ENCODE measurements at regions not wholly inside any gene's neighbourhood (a gene's known extent, or its start where the extent isn't known, plus 50 kb on each side); places are given as distances from the start of the nearest gene placed in this dataset.
A peak's percentile ranks its signal among the peaks of the same experiment; 100 is the strongest.

- no peak overlapping the region for H3K4me3 ChIP-seq (ENCODE audit: low read length in 2 of 2)
- peaks cover 0 to 7% of the 10 kb centered on the region in 2 donors for H3K4me1 ChIP-seq (ENCODE audit: control insufficient read depth in 2 of 2, insufficient read depth in 1 of 2, low read depth in 1 of 2, low read length in 2 of 2)
- no peak overlapping the region for H2BK12ac ChIP-seq (ENCODE audit: low read length)
- H3K9me3 ChIP-seq (replicated peaks in 1 of 2; ENCODE audit: control insufficient read depth in 2 of 2, insufficient read depth in 1 of 2, low read depth in 1 of 2, low read length in 2 of 2) = no peaks in the 10 kb centered on the region
- H3K79me1 ChIP-seq (ENCODE audit: low read depth, low read length) = no peaks in the 10 kb centered on the region
- no peak overlapping the region for H4K8ac ChIP-seq (ENCODE audit: low read depth, low read length)
- no peak overlapping the region for H3K27ac ChIP-seq (replicated peaks; ENCODE audit: low read length)
- H2AK5ac ChIP-seq (ENCODE audit: low read depth, low read length) = no peak overlapping the region
- H2BK5ac ChIP-seq (ENCODE audit: low read length) = no peak overlapping the region
- H3K4me2 ChIP-seq (ENCODE audit: insufficient read depth, low read length, poor library complexity, severe bottlenecking) = no peak overlapping the region
- no CpG with 5 or more reads among the region's 3 CpGs for WGBS, 2 donors (ENCODE audit: extremely low coverage in 2 of 2, insufficient read length in 2 of 2, insufficient replicate concordance in 1 of 2)
- H3K23ac ChIP-seq (ENCODE audit: low read depth, low read length, poor library complexity) = peak overlapping the region; percentile 9
- H3K27me3 ChIP-seq (ENCODE audit: control insufficient read depth in 3 of 3, insufficient read depth in 3 of 3, low read depth in 1 of 3, low read length in 3 of 3) = no peaks in the 10 kb centered on the region
- H2AFZ ChIP-seq (ENCODE audit: low read length) = no peak overlapping the region
- DNase-seq (ENCODE audit: low spot score) = no peak
- no peak overlapping the region for H3K14ac ChIP-seq (ENCODE audit: low read length)
- no peak overlapping the region for H3K9ac ChIP-seq (ENCODE audit: low read depth, low read length, poor library complexity)
- H4K91ac ChIP-seq (ENCODE audit: low read depth, low read length, poor library complexity) = no peak overlapping the region
- no peak overlapping the region for H3K18ac ChIP-seq (ENCODE audit: low read length)
- no peak overlapping the region for H3K4ac ChIP-seq (ENCODE audit: low read length)
- no peak overlapping the region for H2BK120ac ChIP-seq (ENCODE audit: low read depth, low read length)
- no peak overlapping the region for H2BK15ac ChIP-seq (ENCODE audit: low read length)
- no peaks in the 10 kb centered on the region for H3K36me3 ChIP-seq (replicated peaks in 1 of 2; ENCODE audit: control insufficient read depth in 2 of 2, insufficient read depth in 2 of 2, low read length in 2 of 2)
Observed at GRCh38 chr20:60255415-60255814, 297.2 kb downstream of the CDH26 start.

- Histone ChIP-seq H3K27ac (replicated peaks; ENCODE audit: low read length) (no peak overlapping the region), H3K36me3 (replicated peaks in 1 of 2; ENCODE audit: control insufficient read depth in 2 of 2, insufficient read depth in 2 of 2, low read length in 2 of 2) (no peaks in the 10 kb centered on the region), H3K14ac (ENCODE audit: low read length) (no peak overlapping the region), H3K9me3 (replicated peaks in 1 of 2; ENCODE audit: control insufficient read depth in 2 of 2, insufficient read depth in 1 of 2, low read depth in 1 of 2, low read length in 2 of 2) (no peaks in the 10 kb centered on the region), H4K91ac (ENCODE audit: low read depth, low read length, poor library complexity) (no peak overlapping the region), H2AK5ac (ENCODE audit: low read depth, low read length) (no peak overlapping the region), H3K23ac (ENCODE audit: low read depth, low read length, poor library complexity) (no peak overlapping the region), H3K4me3 (ENCODE audit: low read length in 2 of 2) (no peak overlapping the region), H3K27me3 (ENCODE audit: control insufficient read depth in 3 of 3, insufficient read depth in 3 of 3, low read depth in 1 of 3, low read length in 3 of 3) (no peaks in the 10 kb centered on the region), H2BK15ac (ENCODE audit: low read length) (no peak overlapping the region), H3K4ac (ENCODE audit: low read length) (no peak overlapping the region), H3K4me1 (ENCODE audit: control insufficient read depth in 2 of 2, insufficient read depth in 1 of 2, low read depth in 1 of 2, low read length in 2 of 2) (peaks cover 0 to 7% of the 10 kb centered on the region in 2 donors), H3K4me2 (ENCODE audit: insufficient read depth, low read length, poor library complexity, severe bottlenecking) (no peak overlapping the region), H2BK12ac (ENCODE audit: low read length) (no peak overlapping the region), H3K18ac (ENCODE audit: low read length) (no peak overlapping the region), H3K9ac (ENCODE audit: low read depth, low read length, poor library complexity) (no peak overlapping the region), H4K8ac (ENCODE audit: low read depth, low read length) (no peak overlapping the region), H3K79me1 (ENCODE audit: low read depth, low read length) (no peaks in the 10 kb centered on the region), H2BK5ac (ENCODE audit: low read length) (no peak overlapping the region), H2AFZ (ENCODE audit: low read length) (no peak overlapping the region), H2BK120ac (ENCODE audit: low read depth, low read length) (no peak overlapping the region)
- no CpG with 5 or more reads among the region's 6 CpGs for WGBS, 2 donors (ENCODE audit: extremely low coverage in 2 of 2, insufficient read length in 2 of 2, insufficient replicate concordance in 1 of 2)
- no peak for DNase-seq (ENCODE audit: low spot score)
Observed at GRCh38 chr20:60255866-60256265, 297.6 kb downstream of the CDH26 start.

- WGBS, 2 donors (ENCODE audit: extremely low coverage in 2 of 2, insufficient read length in 2 of 2, insufficient replicate concordance in 1 of 2) = no CpG with 5 or more reads among the region's 6 CpGs
- Histone ChIP-seq H3K4me3 (ENCODE audit: low read length in 2 of 2) (no peak overlapping the region), H2BK120ac (ENCODE audit: low read depth, low read length) (no peak overlapping the region), H3K4ac (ENCODE audit: low read length) (no peak overlapping the region), H3K9ac (ENCODE audit: low read depth, low read length, poor library complexity) (no peak overlapping the region), H3K27me3 (ENCODE audit: control insufficient read depth in 3 of 3, insufficient read depth in 3 of 3, low read depth in 1 of 3, low read length in 3 of 3) (no peaks in the 10 kb centered on the region), H2BK15ac (ENCODE audit: low read length) (no peak overlapping the region), H3K9me3 (replicated peaks in 1 of 2; ENCODE audit: control insufficient read depth in 2 of 2, insufficient read depth in 1 of 2, low read depth in 1 of 2, low read length in 2 of 2) (no peaks in the 10 kb centered on the region), H3K23ac (ENCODE audit: low read depth, low read length, poor library complexity) (no peak overlapping the region), H3K4me1 (ENCODE audit: control insufficient read depth in 2 of 2, insufficient read depth in 1 of 2, low read depth in 1 of 2, low read length in 2 of 2) (peaks cover 0 to 7% of the 10 kb centered on the region in 2 donors), H2AK5ac (ENCODE audit: low read depth, low read length) (no peak overlapping the region), H2AFZ (ENCODE audit: low read length) (no peak overlapping the region), H4K91ac (ENCODE audit: low read depth, low read length, poor library complexity) (no peak overlapping the region), H4K8ac (ENCODE audit: low read depth, low read length) (no peak overlapping the region), H3K18ac (ENCODE audit: low read length) (no peak overlapping the region), H3K27ac (replicated peaks; ENCODE audit: low read length) (no peak overlapping the region), H3K36me3 (replicated peaks in 1 of 2; ENCODE audit: control insufficient read depth in 2 of 2, insufficient read depth in 2 of 2, low read length in 2 of 2) (no peaks in the 10 kb centered on the region), H2BK12ac (ENCODE audit: low read length) (no peak overlapping the region), H3K79me1 (ENCODE audit: low read depth, low read length) (no peaks in the 10 kb centered on the region), H3K4me2 (ENCODE audit: insufficient read depth, low read length, poor library complexity, severe bottlenecking) (no peak overlapping the region), H2BK5ac (ENCODE audit: low read length) (no peak overlapping the region), H3K14ac (ENCODE audit: low read length) (no peak overlapping the region)
- DNase-seq (ENCODE audit: low spot score) = no peak
Observed at GRCh38 chr20:60256811-60257210, 298.6 kb downstream of the CDH26 start.

GRCh38 chr20:60257671-60258070, 299.4 kb downstream of the CDH26 start:
- Histone ChIP-seq H3K9ac (ENCODE audit: low read depth, low read length, poor library complexity) (no peak overlapping the region), H2BK12ac (ENCODE audit: low read length) (no peak overlapping the region), H2AFZ (ENCODE audit: low read length) (no peak overlapping the region), H4K8ac (ENCODE audit: low read depth, low read length) (no peak overlapping the region), H3K4ac (ENCODE audit: low read length) (no peak overlapping the region), H3K14ac (ENCODE audit: low read length) (no peak overlapping the region), H2BK5ac (ENCODE audit: low read length) (no peak overlapping the region), H3K27ac (replicated peaks; ENCODE audit: low read length) (no peak overlapping the region), H2AK5ac (ENCODE audit: low read depth, low read length) (no peak overlapping the region), H3K18ac (ENCODE audit: low read length) (no peak overlapping the region), H3K27me3 (ENCODE audit: control insufficient read depth in 3 of 3, insufficient read depth in 3 of 3, low read depth in 1 of 3, low read length in 3 of 3) (no peaks in the 10 kb centered on the region), H4K91ac (ENCODE audit: low read depth, low read length, poor library complexity) (no peak overlapping the region), H3K36me3 (replicated peaks in 1 of 2; ENCODE audit: control insufficient read depth in 2 of 2, insufficient read depth in 2 of 2, low read length in 2 of 2) (no peaks in the 10 kb centered on the region), H2BK15ac (ENCODE audit: low read length) (no peak overlapping the region), H3K23ac (ENCODE audit: low read depth, low read length, poor library complexity) (no peak overlapping the region), H2BK120ac (ENCODE audit: low read depth, low read length) (no peak overlapping the region), H3K9me3 (replicated peaks in 1 of 2; ENCODE audit: control insufficient read depth in 2 of 2, insufficient read depth in 1 of 2, low read depth in 1 of 2, low read length in 2 of 2) (no peaks in the 10 kb centered on the region), H3K4me1 (ENCODE audit: control insufficient read depth in 2 of 2, insufficient read depth in 1 of 2, low read depth in 1 of 2, low read length in 2 of 2) (peaks cover 0 to 7% of the 10 kb centered on the region in 2 donors), H3K4me2 (ENCODE audit: insufficient read depth, low read length, poor library complexity, severe bottlenecking) (no peak overlapping the region), H3K79me1 (ENCODE audit: low read depth, low read length) (no peaks in the 10 kb centered on the region), H3K4me3 (ENCODE audit: low read length in 2 of 2) (no peak overlapping the region)
- WGBS, 2 donors (ENCODE audit: extremely low coverage in 2 of 2, insufficient read length in 2 of 2, insufficient replicate concordance in 1 of 2) = no CpG with 5 or more reads among the region's 3 CpGs
- DNase-seq (ENCODE audit: low spot score) = no peak

All from neuronal stem cell (in vitro differentiated cells).